CD4-positive, alpha-beta T cell (primary cell): ENCODE measurements at regions not wholly inside any gene's neighbourhood (a gene's known extent, or its start where the extent isn't known, plus 50 kb on each side); places are given as distances from the start of the nearest gene placed in this dataset.

Experiments used
- ATAC-seq: fragments of 200-7000 bp; cut with Tn5 transposase; one replicate; pipeline ENCODE4 v1.10.0; 2022; ENCODE audit warnings: mild to moderate bottlenecking; ENCODE audit not compliant: poor library complexity
- CTCF ChIA-PET: fragments of 350-600 bp; sonication (Branson Sonifier 250); formaldehyde crosslinking; loops from one replicate; lab custom pipeline; 2021; ENCODE audit warnings: antibody characterized with exemption, inconsistent platforms; lab: Charles Lee
- POLR2A ChIA-PET: fragments of 350-600 bp; sonication (Branson Sonifier 250); formaldehyde crosslinking; loops from one replicate; lab custom pipeline; 2021; ENCODE audit warnings: antibody characterized with exemption, inconsistent platforms; lab: Charles Lee
- DNase-seq, 14 experiments: peaks; one replicate each; pipeline ENCODE4 v3.0.0-alpha.2; 2013 to 2020; ENCODE audit warnings: mixed read lengths in 2 of 14
- H3K27ac ChIP-seq, 2 donors: one replicate each; pipeline versions ENCODE4 v1.5.1 to v1.7.0; 2013; ENCODE audit warnings: low read length in 2 of 2, low read depth in 1 of 2, mild to moderate bottlenecking in 1 of 2
- H3K27me3 ChIP-seq, 2 experiments: 1 replicate in 1 of 2; 2 replicates in 1 of 2; pipeline versions ENCODE4 v1.6.1 to v1.7.0; 2013; ENCODE audit warnings: low read length in 2 of 2, control low read depth in 1 of 2, mild to moderate bottlenecking in 1 of 2, moderate library complexity in 1 of 2; ENCODE audit not compliant: insufficient read depth in 2 of 2, control insufficient read depth in 1 of 2
- H3K36me3 ChIP-seq: one replicate; pipeline ENCODE4 v1.6.1; 2013; ENCODE audit warnings: low read length, control low read depth; ENCODE audit not compliant: insufficient read depth
- H3K4me1 ChIP-seq: one replicate; pipeline ENCODE4 v1.6.1; 2013; ENCODE audit warnings: low read length, control low read depth; ENCODE audit not compliant: insufficient read depth
- H3K4me3 ChIP-seq: one replicate; pipeline ENCODE4 v1.5.1; 2013; ENCODE audit warnings: mild to moderate bottlenecking, low read length, moderate library complexity
- H3K9me3 ChIP-seq, 2 experiments: 1 replicate in 1 of 2; 2 replicates in 1 of 2; pipeline versions ENCODE4 v1.6.1 to v1.7.0; 2013; ENCODE audit warnings: low read length in 2 of 2, mild to moderate bottlenecking in 2 of 2, control low read depth in 1 of 2, moderate library complexity in 1 of 2; ENCODE audit not compliant: control insufficient read depth in 1 of 2, insufficient read depth in 1 of 2
- H3K27ac Mint-ChIP-seq: one replicate; pipeline ENCODE4 v1.8.0; 2020; ENCODE audit warnings: mixed read lengths
- H3K27me3 Mint-ChIP-seq: one replicate; pipeline ENCODE4 v1.8.0; 2021; ENCODE audit warnings: mixed read lengths
- H3K36me3 Mint-ChIP-seq: one replicate; pipeline ENCODE4 v1.8.0; 2021; ENCODE audit warnings: low read depth, mixed read lengths
- H3K4me1 Mint-ChIP-seq: one replicate; pipeline ENCODE4 v1.8.0; 2021; ENCODE audit warnings: low read depth, mixed read lengths
- H3K4me3 Mint-ChIP-seq: one replicate; pipeline ENCODE4 v1.8.0; 2020; ENCODE audit warnings: mild to moderate bottlenecking, mixed read lengths
- H3K9me3 Mint-ChIP-seq: one replicate; pipeline ENCODE4 v1.8.0; 2020; ENCODE audit warnings: mixed read lengths
- CTCF ChIP-seq: fragments of 200-600 bp; IDR thresholded peaks from one replicate; pipeline ENCODE4 v1.8.0; 2022; ENCODE audit warnings: antibody characterized with exemption, mild to moderate bottlenecking
- intact Hi-C, 2 experiments: fragments of 100-400 bp; cut with DNase I in 1 of 2; cut with micrococcal nuclease in 1 of 2; formaldehyde crosslinking; loops; one replicate each; pipeline versions ENCODE4 v1.15.1 to v1.9.0; 2023 to 2025; cut with DNase I, micrococcal nuclease

GRCh38 chr6:82597201-82597600, 233.6 kb downstream of the TPBG start:
- POLR2A ChIA-PET = no interaction called here
- CTCF ChIA-PET = no interaction called here
- no peaks in the 10 kb centered on the region for H3K36me3 Mint-ChIP-seq

GRCh38 chr6:82602776-82603175, 239.2 kb downstream of the TPBG start:
- H3K4me1 ChIP-seq = no peaks in the 10 kb centered on the region
- no peak for ATAC-seq
- no peak overlapping the region for H3K27ac ChIP-seq
- Mint-ChIP-seq H3K4me3 (no peak overlapping the region), H3K9me3 (no peaks in the 10 kb centered on the region), H3K27ac (no peak overlapping the region), H3K27me3 (no peaks in the 10 kb centered on the region), H3K4me1 (no peaks in the 10 kb centered on the region), H3K36me3 (no peaks in the 10 kb centered on the region)
- no peak overlapping the region for H3K4me3 ChIP-seq
- intact Hi-C loops = no loop called here
- no peaks in the 10 kb centered on the region for H3K9me3 ChIP-seq
- ChIA-PET POLR2A (no interaction called here), CTCF (no interaction called here)
- H3K27me3 ChIP-seq = peaks cover 0 to 4% of the 10 kb centered on the region in 2 experiments
- no peak for TF ChIP-seq CTCF
- DNase-seq = no peak
- no peaks in the 10 kb centered on the region for H3K36me3 ChIP-seq

More at GRCh38 chr6:82597201-82597600, 233.6 kb downstream of the TPBG start:
- Mint-ChIP-seq H3K4me1 (no peaks in the 10 kb centered on the region), H3K9me3 (no peaks in the 10 kb centered on the region), H3K4me3 (no peak overlapping the region), H3K27me3 (no peaks in the 10 kb centered on the region), H3K27ac (no peak overlapping the region)
- H3K27me3 ChIP-seq = peaks cover 0 to 4% of the 10 kb centered on the region in 2 experiments
- TF ChIP-seq CTCF = no peak
- no peak for ATAC-seq
- no peaks in the 10 kb centered on the region for H3K36me3 ChIP-seq
- intact Hi-C loops = no loop called here
- H3K9me3 ChIP-seq = no peaks in the 10 kb centered on the region
- no peak for DNase-seq
- H3K27ac ChIP-seq = no peak overlapping the region
- H3K4me3 ChIP-seq = no peak overlapping the region
- H3K4me1 ChIP-seq = no peaks in the 10 kb centered on the region

- H3K4me3 Mint-ChIP-seq = no peak overlapping the region
- no peaks in the 10 kb centered on the region for H3K9me3 Mint-ChIP-seq
- no peak overlapping the region for H3K27ac Mint-ChIP-seq
- CTCF ChIA-PET = no interaction called here
- Histone ChIP-seq H3K4me1 (no peaks in the 10 kb centered on the region), H3K27ac (no peak overlapping the region), H3K9me3 (no peaks in the 10 kb centered on the region), H3K4me3 (no peak overlapping the region), H3K36me3 (no peaks in the 10 kb centered on the region), H3K27me3 (no peaks in the 10 kb centered on the region)
- H3K27me3 Mint-ChIP-seq = no peaks in the 10 kb centered on the region
- DNase-seq (no peak), ATAC-seq (no peak)
- H3K4me1 Mint-ChIP-seq = no peaks in the 10 kb centered on the region
- POLR2A ChIA-PET = no interaction called here
- no peak for TF ChIP-seq CTCF
- no peaks in the 10 kb centered on the region for H3K36me3 Mint-ChIP-seq
- intact Hi-C loops = no loop called here
Measured at GRCh38 chr6:82603871-82604270, 240.3 kb downstream of the TPBG start.
